Testis (tissue), 2 donors: ENCODE measurements at regions not wholly inside any gene's neighbourhood (a gene's known extent, or its start where the extent isn't known, plus 50 kb on each side); places are given as distances from the start of the nearest gene placed in this dataset.

Experiments used
- DNase-seq: peaks from one replicate; pipeline ENCODE4 v3.0.0-alpha.2; 2019
- H3K27ac ChIP-seq, 2 donors: fragments of 200-600 bp; sonication (generic); one replicate each; pipeline ENCODE4 v1.5.1; 2019
- H3K27me3 ChIP-seq: fragments of 200-600 bp; sonication (generic); one replicate; pipeline ENCODE4 v1.5.1; 2019
- H3K36me3 ChIP-seq: fragments of 200-600 bp; sonication (generic); one replicate; pipeline ENCODE4 v1.5.1; 2017; ENCODE audit warnings: low read depth; ENCODE audit errors: missing control alignments
- H3K4me1 ChIP-seq: fragments of 200-600 bp; sonication (generic); one replicate; pipeline ENCODE4 v1.5.1; 2019
- H3K4me3 ChIP-seq, 2 donors: fragments of 200-600 bp; sonication (generic); one replicate each; pipeline ENCODE4 v1.5.1; 2017 to 2019
- H3K9me3 ChIP-seq: fragments of 200-600 bp; sonication (generic); one replicate; pipeline ENCODE4 v1.5.1; 2017
- POLR2A ChIP-seq: fragments of 450-650 bp; IDR thresholded peaks from one replicate; pipeline ENCODE4 v1.6.1; 2017; ENCODE audit warnings: antibody characterized with exemption, mild to moderate bottlenecking, moderate library complexity
- WGBS, 2 donors: methylation state at CpG; one replicate each; pipeline ENCODE4 v1.1.5; 2018; 5-methylcytosine and 5-hydroxymethylcytosine counted together
- intact Hi-C: fragments of 100-400 bp; cut with DNase I; formaldehyde crosslinking; loops from one replicate; pipeline ENCODE4 v1.15.1; 2023; ENCODE audit warnings: low total_unique reads
- TF ChIP-seq, protein P1 (sequence below), 3 experiments: fragments of 450-650 bp in 2 of 3; fragments of 200-600 bp in 1 of 3; sonication (generic) in 1 of 3; IDR thresholded peaks; one replicate each; pipeline ENCODE4 v1.5.1; 2016 to 2019; ENCODE audit warnings: antibody characterized with exemption in 3 of 3, mild to moderate bottlenecking in 2 of 3, moderate library complexity in 1 of 3

DNA sequence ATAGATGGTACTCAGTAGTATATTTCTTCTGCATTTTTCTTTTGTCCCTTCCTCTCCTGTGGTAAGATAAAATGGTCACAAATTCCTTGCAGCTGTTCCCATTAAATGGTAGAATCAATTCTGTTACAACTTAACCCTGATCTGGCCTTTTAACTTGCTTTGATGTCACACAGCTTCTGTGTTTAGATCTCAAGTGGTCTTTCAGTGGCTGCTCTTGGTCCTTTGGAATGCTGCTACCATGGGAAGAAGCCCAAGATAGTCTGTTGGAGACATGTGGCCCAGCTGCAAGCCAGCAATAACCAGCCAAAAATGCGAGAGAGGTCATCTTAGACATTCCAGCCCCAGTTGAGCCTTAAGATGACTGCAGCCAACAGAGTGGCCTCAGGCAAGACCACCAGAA is 429.7 kb downstream of the KIF16B start:
- H3K4me1 ChIP-seq = no peaks in the 10 kb centered on the region
- no peaks in the 10 kb centered on the region for H3K9me3 ChIP-seq
- no peak for DNase-seq
- 83 to 89% methylated on average over 1 of the region's 1 CpG for WGBS, 2 donors
- no peaks in the 10 kb centered on the region for H3K27me3 ChIP-seq
- no peak for TF ChIP-seq POLR2A
- TF ChIP-seq, protein P1, sequence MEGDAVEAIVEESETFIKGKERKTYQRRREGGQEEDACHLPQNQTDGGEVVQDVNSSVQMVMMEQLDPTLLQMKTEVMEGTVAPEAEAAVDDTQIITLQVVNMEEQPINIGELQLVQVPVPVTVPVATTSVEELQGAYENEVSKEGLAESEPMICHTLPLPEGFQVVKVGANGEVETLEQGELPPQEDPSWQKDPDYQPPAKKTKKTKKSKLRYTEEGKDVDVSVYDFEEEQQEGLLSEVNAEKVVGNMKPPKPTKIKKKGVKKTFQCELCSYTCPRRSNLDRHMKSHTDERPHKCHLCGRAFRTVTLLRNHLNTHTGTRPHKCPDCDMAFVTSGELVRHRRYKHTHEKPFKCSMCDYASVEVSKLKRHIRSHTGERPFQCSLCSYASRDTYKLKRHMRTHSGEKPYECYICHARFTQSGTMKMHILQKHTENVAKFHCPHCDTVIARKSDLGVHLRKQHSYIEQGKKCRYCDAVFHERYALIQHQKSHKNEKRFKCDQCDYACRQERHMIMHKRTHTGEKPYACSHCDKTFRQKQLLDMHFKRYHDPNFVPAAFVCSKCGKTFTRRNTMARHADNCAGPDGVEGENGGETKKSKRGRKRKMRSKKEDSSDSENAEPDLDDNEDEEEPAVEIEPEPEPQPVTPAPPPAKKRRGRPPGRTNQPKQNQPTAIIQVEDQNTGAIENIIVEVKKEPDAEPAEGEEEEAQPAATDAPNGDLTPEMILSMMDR (IDR thresholded peaks at IDR 0.05) = no peak
- no peak overlapping the region for H3K27ac ChIP-seq
- intact Hi-C loops = no loop called here
- H3K36me3 ChIP-seq = no peaks in the 10 kb centered on the region
- no peak overlapping the region for H3K4me3 ChIP-seq

DNA sequence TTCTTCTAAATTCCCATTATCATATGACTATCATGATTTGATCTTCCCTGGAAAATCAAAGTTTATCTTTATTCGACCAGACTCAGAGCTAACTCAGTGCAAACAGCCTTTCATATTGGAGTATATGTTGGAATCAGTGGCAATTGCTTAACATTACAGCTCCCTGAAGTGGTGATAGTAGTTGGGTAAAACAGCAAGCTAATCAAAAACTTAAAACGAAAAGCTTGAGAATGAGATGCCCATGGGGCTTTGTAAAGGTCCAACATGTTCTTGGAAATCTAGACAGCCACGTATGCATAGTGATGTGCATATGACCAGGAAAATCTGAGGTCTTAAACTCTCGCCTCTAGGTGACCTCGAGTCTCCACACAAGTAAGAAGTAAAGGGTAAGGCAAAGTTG is 437.6 kb downstream of the KIF16B start:
- intact Hi-C loops = no loop called here
- H3K27ac ChIP-seq = no peak overlapping the region
- no peaks in the 10 kb centered on the region for H3K4me1 ChIP-seq
- no peak for DNase-seq
- H3K27me3 ChIP-seq = no peaks in the 10 kb centered on the region
- no peaks in the 10 kb centered on the region for H3K9me3 ChIP-seq
- 82 to 86% methylated on average over 5 of the region's 5 CpGs for WGBS, 2 donors
- no peak overlapping the region for H3K4me3 ChIP-seq
- no peak for TF ChIP-seq POLR2A
- TF ChIP-seq, protein P1 (IDR thresholded peaks at IDR 0.05) = no peak
- no peaks in the 10 kb centered on the region for H3K36me3 ChIP-seq

DNA sequence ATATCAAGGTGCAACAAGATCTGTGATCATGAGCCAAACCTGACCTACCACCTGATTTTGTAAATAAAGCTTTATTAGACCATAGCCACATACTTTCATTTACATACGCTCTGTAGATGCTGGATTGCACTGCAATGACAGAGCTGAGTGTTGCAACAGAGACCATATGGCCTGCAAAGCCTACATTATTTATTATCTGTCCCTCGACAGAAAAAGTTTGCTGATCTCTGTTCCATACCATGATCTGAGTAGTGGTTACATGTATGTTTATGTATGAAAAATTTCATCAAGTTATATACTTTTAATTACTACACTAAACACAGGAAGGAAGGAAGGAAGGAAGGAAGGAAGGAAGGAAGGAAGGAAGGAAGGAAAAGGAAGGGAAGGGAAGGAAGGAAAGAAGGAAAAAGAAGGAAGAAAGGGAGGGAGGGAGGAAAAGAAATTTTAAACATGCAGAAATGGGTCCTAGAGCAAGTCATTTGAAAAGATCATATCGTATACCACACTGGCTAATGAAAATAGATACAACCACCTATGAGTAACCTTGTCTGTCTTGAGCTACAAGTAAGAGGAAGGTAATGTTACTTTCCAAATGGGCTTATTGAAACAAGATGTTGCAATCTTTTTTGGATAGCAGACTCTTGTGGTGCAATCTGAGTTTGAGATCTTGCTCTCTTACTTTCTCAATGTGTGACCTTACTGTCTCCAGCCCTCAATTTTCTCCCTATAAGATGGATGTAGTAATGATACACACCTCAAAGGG is 441.0 kb downstream of the KIF16B start:
- Histone ChIP-seq H3K4me3 (no peak overlapping the region), H3K27me3 (no peaks in the 10 kb centered on the region), H3K27ac (no peak overlapping the region), H3K36me3 (no peaks in the 10 kb centered on the region), H3K4me1 (no peaks in the 10 kb centered on the region), H3K9me3 (no peaks in the 10 kb centered on the region)
- TF ChIP-seq, protein P1 (IDR thresholded peaks at IDR 0.05) = no peak
- no peak for TF ChIP-seq POLR2A
- DNase-seq = no peak
- 80 to 81% methylated on average over 3 of the region's 3 CpGs for WGBS, 2 donors
- intact Hi-C loops = no loop called here

DNA sequence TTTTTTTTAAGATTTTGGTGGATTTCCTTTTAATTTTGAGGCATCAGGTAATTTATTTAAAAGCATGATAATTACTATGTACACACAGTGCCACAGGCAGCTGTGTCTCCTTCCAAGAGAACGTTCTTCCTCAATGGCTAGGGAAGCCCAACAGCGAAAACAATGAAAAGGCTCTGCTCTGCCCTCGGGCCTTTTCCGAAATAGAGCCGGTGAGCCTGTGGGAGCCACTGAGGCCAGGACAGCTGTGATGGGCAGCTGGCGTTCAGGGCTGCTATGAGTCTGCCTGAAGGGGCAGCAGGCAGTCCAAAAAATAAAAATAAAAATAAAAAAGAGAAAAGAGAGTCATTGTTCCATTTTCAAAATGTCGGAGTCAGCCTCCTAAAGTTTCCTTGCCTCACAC is 443.8 kb downstream of the KIF16B start:
- 55 to 79% methylated on average over 7 of the region's 7 CpGs for WGBS, 2 donors
- Histone ChIP-seq H3K27ac (no peak overlapping the region), H3K36me3 (no peaks in the 10 kb centered on the region), H3K27me3 (no peaks in the 10 kb centered on the region), H3K4me1 (no peaks in the 10 kb centered on the region), H3K4me3 (no peak overlapping the region), H3K9me3 (no peaks in the 10 kb centered on the region)
- no peak for DNase-seq
- no peak for TF ChIP-seq POLR2A
- TF ChIP-seq, protein P1 (IDR thresholded peaks at IDR 0.05) = no peak
- intact Hi-C loops = no loop called here

DNA sequence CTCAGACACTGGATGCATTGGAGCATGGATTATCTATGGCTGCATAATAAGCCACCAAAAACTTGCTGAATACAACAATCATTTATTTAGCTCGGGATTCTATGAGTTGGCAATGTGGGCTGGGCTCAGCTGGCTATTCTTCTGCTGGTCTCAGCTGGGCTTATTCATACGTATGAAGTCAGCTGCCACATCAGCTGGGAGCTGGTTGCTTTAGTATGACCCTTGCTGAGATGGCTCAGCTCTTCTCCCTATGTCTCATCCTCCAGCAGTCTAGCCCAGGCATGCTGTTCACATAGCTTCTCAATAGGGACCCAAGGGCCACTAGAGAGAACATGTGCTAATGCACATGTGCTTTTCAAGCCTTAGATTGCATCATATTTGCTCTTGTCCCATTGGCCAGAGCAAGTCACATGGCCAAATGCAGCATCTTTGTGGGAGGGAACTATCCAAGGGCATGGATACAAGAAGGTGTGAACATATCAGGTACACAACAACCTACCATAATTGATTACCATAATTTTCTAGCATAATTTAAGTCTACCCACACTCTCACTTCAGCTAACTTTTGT is 444.6 kb downstream of the KIF16B start:
- Histone ChIP-seq H3K36me3 (no peaks in the 10 kb centered on the region), H3K4me1 (no peaks in the 10 kb centered on the region), H3K9me3 (no peaks in the 10 kb centered on the region), H3K27me3 (no peaks in the 10 kb centered on the region), H3K4me3 (no peak overlapping the region), H3K27ac (no peak overlapping the region)
- TF ChIP-seq, protein P1 (IDR thresholded peaks at IDR 0.05) = no peak
- no peak for TF ChIP-seq POLR2A
- DNase-seq = no peak
- WGBS, 2 donors = 90 to 96% methylated on average over 2 of the region's 2 CpGs
- intact Hi-C loops = no loop called here
